ENCODE measurements at regions not wholly inside any gene's neighbourhood (a gene's known extent, or its start where the extent isn't known, plus 50 kb on each side); places are given as distances from the start of the nearest gene placed in this dataset.

DNA sequence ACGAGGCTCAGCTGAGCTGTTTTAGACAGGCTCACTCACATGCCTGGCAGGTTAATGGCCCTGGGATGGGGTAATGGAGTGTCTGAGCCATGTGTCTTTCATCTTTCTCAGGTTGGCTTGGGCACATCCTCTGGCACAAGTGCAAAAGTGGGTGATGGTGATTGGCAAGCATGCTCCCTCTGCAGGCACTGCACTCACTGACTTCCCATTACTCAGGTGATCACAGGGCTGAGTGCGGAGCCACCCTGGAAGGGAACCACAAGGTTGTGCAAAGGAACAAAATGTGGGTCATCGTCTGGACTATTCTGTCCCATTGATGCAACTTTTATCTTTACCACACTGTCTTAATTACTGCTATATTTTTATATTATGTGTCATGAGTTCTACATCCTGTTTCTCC lies 244.1 kb upstream of the AKR1E2 start:
- no peak for DNase-seq (ENCODE audit: low spot score)
- TF ChIP-seq, protein P1, sequence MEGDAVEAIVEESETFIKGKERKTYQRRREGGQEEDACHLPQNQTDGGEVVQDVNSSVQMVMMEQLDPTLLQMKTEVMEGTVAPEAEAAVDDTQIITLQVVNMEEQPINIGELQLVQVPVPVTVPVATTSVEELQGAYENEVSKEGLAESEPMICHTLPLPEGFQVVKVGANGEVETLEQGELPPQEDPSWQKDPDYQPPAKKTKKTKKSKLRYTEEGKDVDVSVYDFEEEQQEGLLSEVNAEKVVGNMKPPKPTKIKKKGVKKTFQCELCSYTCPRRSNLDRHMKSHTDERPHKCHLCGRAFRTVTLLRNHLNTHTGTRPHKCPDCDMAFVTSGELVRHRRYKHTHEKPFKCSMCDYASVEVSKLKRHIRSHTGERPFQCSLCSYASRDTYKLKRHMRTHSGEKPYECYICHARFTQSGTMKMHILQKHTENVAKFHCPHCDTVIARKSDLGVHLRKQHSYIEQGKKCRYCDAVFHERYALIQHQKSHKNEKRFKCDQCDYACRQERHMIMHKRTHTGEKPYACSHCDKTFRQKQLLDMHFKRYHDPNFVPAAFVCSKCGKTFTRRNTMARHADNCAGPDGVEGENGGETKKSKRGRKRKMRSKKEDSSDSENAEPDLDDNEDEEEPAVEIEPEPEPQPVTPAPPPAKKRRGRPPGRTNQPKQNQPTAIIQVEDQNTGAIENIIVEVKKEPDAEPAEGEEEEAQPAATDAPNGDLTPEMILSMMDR (IDR thresholded peaks at IDR 0.05), result no peak
- H3K27ac ChIP-seq, result no peak overlapping the region
- no peak overlapping the region for H3K4me3 ChIP-seq

GRCh38 chr10:4579844-4580243 lies 246.2 kb upstream of the AKR1E2 start:
- Histone ChIP-seq H3K4me3 (no peak overlapping the region), H3K27ac (no peak overlapping the region)
- DNase-seq (ENCODE audit: low spot score), result no peak
- TF ChIP-seq, protein P1 (IDR thresholded peaks at IDR 0.05), result no peak

- TF ChIP-seq, protein P1 (IDR thresholded peaks at IDR 0.05), result no peak
- no peak for DNase-seq (ENCODE audit: low spot score)
- no peak overlapping the region for H3K4me3 ChIP-seq
- H3K27ac ChIP-seq, result no peak overlapping the region
Measured at GRCh38 chr10:4576206-4576605, 249.8 kb upstream of the AKR1E2 start.

- Histone ChIP-seq H3K4me3 (no peak overlapping the region), H3K27ac (no peak overlapping the region)
- TF ChIP-seq, protein P1 (IDR thresholded peaks at IDR 0.05), result no peak
- no peak for DNase-seq (ENCODE audit: low spot score)
Measured at GRCh38 chr10:4569151-4569550, 256.9 kb upstream of the AKR1E2 start.

GRCh38 chr10:4568731-4569130 lies 257.3 kb upstream of the AKR1E2 start:
- no peak overlapping the region for H3K4me3 ChIP-seq
- no peak overlapping the region for H3K27ac ChIP-seq
- TF ChIP-seq, protein P1 (IDR thresholded peaks at IDR 0.05), result no peak
- DNase-seq (ENCODE audit: low spot score), result no peak

DNA sequence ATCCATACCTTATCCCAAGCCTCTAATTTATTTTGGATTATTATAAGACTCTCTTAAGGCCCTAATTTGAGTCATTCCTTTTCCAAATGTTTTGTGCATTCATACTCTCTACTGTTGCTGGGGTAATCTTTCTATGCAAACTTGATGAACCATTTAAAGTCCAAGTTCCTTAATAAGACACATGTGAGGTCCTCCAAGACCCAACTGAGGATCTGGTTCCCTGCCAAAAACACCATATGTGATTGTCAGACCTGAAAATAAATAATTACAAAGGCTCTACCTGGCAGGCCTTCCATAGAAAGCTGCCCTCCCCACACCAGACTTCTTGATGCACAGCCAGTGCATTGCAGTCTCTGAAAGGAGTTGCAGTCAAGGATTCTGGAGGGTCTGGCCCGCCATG lies 257.9 kb upstream of the AKR1E2 start:
- Histone ChIP-seq H3K27ac (no peak overlapping the region), H3K4me3 (no peak overlapping the region)
- no peak for DNase-seq (ENCODE audit: low spot score)
- TF ChIP-seq, protein P1 (IDR thresholded peaks at IDR 0.05), result no peak

- TF ChIP-seq, protein P1 (IDR thresholded peaks at IDR 0.05), result no peak
- Histone ChIP-seq H3K4me3 (no peak overlapping the region), H3K27ac (no peak overlapping the region)
- no peak for DNase-seq (ENCODE audit: low spot score)
Measured at GRCh38 chr10:4567637-4568036, 258.4 kb upstream of the AKR1E2 start.
